Central memory CD4-positive, alpha-beta T cell (primary cell): ENCODE measurements at regions not wholly inside any gene's neighbourhood (a gene's known extent, or its start where the extent isn't known, plus 50 kb on each side); places are given as distances from the start of the nearest gene placed in this dataset.
A peak's percentile ranks its signal among the peaks of the same experiment; 100 is the strongest.
"Not testable (repeated sequence)": the region's sequence is repeated elsewhere in the genome, so short reads cannot be mapped to it uniquely, and the experiment has no call there.

Experiments used
- DNase-seq: peaks from one replicate; pipeline ENCODE4 v3.0.0; 2022

DNA sequence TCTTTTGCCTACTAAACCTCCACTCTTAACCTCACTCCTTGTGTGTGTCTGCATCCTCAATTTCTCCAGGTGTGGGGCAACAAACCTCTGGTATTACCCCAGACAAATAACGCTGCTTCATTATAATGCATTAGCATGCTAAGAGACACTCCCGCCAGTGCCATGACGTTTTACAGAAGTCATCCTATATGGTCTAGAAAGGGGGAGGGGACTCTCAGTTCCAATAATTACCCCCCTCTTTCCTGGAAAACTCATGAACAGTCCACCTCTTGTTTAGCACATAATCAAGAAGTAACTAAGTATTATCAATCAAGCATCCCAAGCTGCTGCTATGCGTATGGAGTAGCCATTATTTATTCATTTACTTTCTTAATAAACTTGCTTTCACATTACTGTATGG is 364.5 kb downstream of the TYW1 start:
- no peak for DNase-seq

DNA sequence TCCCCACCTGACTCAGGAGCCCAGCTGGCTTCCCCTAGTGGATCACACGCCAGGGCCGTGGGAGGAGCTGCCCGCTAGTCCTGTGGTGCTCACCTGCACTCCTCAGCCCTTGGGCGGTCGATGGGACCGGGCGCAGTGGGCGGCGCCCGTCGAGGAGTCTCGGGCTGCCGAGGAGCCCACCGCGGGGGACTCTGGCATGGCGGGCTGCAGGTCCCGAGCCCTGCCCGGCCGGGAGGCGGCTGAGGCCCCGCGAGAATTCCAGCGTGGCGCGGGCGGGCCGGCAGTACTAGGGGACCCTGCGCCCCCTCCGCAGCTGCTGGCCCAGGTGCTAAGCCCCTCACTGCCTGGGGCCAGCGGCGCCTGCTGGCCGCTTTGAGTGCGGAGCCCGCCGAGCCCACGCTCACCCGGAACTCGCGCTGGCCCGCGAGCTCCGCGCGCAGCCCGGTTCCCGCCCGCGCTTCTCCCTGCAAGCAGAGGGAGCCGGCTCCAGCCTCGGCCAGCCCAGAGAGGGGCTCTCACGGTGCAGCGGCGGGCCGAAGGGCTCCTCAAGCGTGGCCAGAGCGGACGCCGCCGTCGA is 367.9 kb downstream of the TYW1 start:
- DNase-seq: no peak

DNA sequence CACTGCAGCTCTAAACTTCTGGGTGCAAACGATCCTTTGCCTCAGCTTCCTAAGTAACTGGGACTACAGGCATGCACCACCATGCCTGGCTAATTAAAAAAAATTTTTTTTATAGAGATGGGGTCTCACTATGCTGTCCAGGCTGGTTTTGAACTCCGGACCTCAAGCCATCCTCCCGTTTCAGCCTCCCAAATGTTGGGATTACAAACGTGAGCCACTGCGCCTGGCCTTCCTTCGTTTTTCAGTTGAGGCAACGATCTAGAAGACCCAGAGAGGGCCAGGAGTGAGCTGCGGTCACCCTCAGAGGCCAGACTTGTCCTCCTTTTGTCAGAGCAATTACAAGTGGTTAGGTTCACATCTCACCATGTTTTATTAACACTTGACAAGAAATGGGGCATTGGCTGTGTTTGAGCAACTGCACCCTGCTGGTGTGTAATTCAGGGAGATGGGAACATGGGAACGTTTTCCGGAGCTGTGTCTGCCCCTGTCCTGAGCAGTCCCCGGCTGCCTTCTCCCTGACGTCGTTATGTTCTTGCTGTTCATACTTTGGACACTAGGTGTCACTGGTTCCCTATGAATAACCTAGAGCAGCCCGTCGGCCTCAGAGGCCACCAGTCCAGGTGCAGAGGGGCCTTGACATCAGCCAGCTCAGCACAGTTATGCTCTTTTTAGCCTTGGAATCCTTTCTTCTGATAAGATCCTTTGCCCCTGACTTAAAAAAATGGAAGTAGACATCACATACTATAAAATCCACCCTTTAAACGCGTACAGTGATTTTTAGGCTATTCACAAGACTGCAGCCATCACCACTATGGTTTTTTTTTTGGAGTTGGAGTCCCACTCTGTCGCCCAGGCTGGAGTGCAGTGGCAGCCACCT is 375.0 kb downstream of the TYW1 start:
- DNase-seq: peak; percentile 30

DNA sequence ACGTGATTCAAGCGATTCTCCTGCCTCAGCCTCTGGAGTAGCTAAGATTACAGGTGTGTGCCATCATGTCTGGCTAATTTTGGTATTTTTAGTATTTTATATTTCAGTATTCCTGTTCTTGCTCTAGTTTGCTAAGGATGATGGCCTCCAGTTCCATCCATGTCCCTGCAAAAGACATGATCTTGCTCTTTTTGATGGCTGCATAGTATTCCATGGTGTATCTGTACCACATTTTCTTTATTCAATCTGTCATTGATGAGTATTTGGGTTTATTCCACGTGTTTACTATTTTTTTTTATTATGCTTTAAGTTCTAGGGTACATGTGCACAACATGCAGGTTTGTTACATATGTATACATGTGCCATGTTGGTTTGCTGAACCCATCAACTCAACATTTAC is 376.8 kb downstream of the TYW1 start:
- not testable (repeated sequence) for DNase-seq

DNA sequence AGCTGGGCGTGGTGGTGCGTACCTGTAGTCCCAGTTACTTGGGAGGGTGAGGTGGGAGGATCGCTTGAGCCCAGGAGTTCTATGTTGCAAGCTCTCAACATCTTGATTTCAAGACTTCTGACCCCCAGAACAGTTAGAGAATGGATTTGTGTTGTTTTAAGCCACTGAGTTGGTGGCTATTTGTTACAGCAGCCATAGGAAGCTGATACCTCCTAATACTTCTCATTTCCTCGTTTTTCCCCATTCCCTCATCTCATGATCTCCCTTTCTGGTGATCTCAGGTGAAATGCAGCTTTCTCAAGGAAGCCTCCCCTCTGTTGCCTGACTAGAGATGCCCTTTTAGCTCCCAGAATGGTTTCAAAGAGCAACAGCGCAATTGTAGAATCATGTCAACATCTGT is 378.8 kb downstream of the TYW1 start:
- no peak for DNase-seq

DNA sequence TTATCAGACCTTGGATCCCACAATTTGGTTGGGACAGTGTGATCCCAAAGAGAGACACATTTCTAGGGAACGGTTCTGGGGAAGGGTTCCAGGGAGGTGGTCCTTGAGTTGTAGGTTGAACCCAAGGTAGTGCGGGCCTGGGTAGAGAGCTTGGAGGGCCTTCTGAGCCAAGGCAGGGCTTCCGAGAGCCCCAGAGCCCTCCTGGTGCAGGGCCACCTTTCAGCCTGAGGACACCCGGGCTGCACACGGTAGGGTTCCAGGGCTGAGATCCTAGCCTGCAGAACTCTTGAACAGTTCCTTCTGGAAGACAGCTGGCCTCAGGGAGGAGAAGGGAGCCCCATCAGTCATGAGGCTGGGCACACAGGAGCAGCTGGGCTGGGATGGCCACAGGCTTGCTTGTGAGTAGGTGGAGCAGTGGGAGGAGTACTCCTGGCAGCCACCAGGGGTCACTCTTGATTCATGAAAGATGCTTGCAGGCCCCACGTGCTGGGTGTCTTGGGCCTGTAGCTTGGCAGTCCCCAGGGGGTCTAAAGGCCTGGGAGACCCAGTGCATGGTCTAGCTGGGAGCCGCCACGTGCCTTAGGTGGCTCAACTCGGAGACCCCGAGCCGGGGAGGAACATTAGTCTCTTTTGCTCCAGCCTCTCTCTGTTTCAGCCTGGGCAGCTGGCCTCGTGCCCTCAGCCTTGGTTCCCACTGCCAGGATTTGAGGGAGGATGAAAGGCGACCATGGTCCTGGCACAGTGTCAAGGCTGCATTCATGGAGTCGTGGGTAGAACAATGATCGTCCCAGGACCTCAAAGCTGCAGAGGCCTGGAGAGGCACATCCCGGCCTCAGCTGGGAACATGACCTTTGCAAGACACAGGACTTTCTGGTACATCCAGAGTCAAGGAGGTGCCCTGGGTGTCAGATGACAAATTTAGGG is 381.6 kb downstream of the TYW1 start:
- DNase-seq: peak; percentile 32

DNA sequence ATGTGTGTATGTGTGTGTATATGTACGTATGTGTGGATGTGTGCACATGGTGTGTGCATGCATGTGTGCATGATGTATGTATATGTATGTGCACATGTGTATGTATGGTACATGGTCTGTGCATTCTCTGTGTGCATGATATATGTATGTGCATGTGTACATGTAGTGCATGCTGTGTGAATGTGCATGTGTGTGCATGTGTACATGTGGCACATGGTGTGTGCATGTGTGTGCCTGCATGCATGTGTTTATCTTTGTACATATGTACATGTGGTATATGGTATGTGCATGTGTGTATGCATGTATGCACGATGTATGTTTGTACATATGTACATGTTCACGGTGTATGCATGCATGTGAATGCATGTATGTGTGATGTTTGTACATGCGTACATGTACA is 383.7 kb downstream of the TYW1 start:
- no peak for DNase-seq

DNA sequence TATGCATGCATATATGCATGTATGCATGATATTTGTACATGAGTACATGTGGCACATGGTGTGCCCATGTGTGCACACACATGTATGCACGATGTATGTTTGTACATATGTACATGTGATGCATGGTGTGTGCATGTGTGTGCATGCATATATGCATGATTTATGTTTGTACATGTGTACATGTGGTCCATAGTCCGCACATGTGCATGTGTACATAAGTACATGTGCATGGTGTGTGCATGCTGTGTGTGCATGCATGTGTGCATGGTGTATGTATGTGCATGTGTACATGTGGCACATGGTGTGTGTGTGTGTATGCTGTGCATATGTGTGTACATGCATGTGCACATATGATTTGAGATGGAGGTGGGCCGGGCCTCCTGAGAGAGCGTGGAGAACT is 384.2 kb downstream of the TYW1 start:
- DNase-seq: no peak

DNA sequence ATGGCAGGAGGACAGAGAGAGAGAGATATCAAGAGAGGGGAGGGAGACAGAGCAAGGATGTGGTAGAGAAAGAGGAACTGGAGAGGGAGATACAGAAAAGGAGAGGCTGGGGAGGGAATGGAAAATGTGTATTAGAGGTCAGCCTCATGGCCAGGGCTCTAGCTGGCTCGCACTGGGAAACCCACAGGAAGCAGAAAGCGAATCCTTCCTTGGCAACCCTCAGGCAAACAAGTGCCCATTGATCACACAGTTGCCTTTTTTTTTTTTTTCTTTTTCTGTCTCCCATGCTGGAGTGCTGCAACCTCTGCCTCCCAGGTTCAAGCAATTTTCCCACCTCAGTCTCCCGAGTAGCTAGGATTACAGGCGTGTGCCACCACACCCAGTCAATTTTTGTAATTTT is 391.2 kb downstream of the TYW1 start:
- DNase-seq: no peak

DNA sequence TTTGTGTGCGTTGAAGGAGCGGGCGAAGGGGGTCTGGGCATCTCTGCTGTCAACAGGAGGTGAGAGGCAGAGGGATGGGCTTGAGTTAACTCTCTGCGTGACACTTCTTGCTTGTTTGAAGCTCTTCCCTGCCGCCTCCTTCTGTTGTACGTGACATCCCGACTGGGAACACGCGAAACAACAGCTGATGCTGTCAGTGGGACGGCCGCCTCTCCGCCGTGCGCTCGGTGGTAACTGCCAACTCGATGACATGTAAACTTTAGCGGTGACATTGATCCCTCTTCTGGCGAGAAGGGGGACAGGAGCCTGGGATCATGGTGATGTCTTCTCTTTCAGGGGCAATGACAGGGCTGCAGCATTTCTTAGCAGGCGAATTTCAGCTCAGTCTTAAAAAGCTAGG is 394.5 kb downstream of the TYW1 start:
- DNase-seq: no peak

DNA sequence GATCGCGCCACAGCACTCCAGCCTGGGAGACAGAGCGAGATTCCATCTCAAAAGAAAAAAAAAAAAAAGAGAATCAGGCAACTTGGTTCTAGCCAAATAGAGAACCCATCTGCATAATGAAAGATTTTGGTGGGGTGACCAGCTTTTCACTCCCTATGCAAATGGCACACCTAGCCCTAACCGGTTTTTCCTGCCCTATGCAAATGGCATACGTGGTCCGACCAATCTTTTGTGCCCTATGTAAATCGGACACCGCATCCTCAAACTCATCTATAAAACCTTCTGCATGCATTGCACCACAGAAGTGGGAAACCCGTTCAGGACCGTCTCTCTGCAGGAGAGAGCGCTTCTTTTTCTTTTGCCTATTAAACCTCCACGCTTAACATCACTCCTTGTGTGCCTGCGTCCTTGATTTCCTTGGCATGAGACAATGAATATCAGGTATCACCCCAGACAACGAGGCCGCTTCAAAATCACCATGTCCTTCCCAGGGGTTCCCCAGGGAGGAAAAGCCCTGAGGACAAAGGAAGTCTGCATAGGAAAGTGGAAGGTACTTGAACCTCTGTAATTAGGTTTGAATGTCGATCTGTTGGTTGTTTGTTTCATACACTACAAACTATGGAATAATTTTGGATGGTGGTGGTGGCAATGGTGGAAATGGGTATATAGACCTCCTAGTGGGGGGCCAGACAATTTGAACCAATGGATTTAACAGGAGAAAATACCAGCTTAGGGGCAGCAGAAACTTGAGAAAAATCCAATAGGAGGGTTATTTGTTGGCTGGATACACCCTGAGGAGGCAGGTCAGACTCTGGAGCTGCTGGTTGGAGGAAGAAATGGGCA is 396.2 kb downstream of the TYW1 start:
- DNase-seq: no peak

DNA sequence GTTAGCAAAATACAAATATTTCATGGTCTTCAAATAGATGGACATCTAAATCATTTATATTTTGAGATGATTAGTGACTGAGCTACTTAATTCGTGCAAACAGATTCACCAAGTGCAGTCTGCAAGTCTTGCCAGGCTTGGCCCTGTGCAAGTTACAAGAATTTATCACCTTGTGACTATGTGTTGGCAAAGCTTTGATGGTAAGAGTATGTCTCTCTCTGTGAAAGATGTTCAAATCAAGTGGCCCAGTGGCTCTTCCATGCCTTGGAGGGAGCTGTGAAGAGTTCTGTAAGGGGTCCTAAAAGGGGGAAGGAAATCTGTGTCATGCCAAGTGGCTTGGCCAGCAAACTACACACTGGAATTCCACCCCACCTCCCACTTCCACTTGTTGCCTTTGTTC is 397.3 kb downstream of the TYW1 start:
- DNase-seq: no peak

DNA sequence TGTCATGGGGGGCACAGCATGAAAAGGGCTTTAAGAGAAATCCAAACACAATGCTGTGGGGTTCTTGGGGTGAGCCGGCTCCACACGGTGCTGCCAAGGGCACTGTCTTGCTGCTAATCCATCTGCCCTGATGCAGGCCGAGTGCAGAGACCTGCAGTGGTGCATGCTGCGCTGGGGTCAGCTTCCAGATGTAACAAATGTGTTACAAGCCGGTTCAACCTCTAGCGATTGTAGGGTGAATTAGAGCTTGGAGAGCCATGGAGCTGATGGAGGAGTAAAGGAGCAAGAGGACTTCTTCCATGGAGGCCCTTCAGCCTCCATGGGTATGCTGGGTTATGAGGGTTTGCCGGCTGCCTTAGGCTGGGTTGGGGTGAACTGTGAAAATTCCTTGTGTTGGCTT is 402.3 kb downstream of the TYW1 start:
- no peak for DNase-seq

DNA sequence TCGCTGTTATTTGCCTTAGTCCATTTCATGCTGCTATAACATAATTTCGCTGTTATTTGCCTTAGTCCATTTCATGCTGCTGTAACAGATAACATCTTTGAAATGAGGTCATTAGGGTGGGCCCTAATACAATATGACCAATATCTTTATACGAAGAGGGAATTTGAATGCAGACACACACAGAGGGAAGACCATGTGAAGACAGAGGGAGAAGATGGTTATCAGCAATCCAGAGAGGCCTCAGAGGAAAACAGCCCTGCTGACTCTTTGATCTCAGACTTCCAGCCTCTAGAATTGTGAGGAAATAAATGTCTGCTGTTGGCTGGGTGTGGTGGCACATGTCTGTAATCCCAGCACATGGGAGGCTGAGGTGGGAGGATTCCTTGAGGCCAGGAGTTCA is 404.9 kb downstream of the TYW1 start:
- no peak for DNase-seq

DNA sequence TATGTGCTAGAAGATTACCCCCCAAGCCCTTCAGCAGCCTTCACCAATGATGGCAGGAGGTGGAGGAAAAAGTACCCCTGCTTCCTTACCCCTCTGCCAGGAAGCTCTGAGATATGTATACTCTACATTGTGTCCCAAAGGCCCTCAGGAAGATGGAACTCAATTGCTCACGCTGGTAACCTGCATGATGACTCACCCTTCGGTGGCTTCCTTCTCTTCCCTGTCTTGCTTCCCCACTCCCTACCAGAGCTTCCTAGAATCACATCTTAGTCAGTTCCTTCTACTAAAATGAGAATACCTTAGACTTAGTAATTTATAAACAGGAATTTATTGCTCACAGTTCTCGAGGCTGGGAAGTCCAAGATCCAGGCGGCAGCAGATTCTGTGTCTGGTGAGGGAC is 405.6 kb downstream of the TYW1 start:
- no peak for DNase-seq

DNA sequence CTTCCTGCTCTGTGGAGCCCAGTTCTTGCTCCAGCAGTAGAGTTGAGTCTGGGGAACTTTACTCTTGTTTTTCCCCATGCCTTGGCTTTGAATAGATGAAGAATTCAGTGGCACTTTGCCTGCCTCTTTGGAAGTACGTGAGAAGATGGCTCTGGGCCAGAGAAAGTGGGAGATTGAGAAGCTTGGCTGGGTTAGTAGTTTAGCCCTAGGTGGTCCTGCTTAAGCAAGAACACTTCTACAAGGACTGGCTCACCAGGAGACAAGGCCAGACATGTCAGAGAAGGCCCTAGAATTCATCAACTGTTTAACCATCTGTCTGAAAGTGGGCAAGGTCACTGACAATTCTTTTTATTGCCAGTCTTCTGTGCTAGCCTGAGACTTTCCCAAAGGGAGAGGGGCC is 410.3 kb downstream of the TYW1 start:
- no peak for DNase-seq

DNA sequence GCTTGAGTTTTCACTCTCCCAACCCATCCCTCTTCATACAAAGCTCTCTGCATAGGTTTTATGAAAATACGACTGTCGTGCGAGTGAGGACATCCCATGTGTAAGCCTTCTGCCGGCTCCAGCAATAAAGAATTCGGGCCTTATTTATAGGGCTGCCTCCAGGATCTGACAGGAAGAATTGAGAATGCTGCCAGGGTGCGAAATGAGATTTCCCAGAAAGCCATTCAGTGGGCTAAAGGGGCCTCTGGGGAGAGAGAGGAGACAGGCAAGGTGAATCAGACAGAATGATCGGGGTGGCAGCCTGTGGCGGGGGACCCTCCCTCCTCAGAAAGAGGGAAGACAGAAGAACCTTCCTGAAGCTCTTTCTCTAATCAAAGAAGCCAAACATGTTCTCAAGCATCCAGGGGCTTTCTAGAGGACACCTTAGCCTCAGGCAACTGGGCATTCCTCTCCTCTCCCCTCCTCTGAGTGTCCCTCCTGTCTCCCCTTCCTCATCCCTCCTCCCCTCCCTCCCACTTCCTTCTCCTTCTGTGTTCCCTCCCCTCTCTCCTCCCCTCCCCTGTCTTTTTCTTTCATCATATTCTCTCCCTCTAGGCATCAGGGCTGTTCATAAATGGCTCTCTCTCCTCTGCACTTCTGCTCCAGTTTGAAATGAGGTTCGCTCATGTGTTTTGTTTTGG is 410.9 kb downstream of the TYW1 start:
- DNase-seq: no peak

DNA sequence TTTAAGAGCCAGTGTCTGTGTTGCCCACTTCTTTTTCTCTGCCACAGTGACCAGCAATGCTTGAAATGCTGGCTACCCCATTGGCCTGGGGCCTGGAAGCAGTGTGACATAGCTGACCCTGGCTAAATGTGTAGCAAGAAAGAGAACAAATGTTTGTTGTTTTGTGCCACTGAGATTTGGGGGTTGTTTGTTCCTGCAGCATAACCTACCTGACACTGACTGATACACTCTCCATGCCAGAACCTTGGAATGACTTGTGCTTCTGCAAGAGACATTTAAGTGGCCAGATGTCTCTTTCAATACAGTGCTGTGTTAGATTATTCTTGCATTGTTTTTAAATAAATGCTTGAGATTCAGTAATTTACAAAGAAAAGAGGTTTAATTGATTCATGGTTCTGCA is 411.5 kb downstream of the TYW1 start:
- no peak for DNase-seq

DNA sequence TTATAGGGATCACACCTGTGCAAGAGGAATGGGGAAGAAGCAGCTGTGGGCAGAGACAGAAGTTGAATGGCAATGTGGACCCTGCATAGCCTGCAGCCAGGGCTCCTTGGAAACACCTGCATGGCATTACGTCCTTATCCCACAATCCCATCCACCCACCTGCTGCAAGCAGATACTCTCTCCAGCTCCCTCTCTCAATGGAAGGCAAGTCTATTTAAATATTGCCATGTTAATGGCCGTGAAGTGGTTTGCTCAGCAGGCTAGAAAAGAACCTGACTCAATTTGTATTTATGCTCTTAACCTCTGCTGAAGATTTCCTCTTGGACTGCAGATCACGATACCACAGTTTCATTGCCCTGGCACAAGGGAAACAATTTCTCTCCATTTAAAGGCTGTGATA is 417.0 kb downstream of the TYW1 start:
- no peak for DNase-seq

DNA sequence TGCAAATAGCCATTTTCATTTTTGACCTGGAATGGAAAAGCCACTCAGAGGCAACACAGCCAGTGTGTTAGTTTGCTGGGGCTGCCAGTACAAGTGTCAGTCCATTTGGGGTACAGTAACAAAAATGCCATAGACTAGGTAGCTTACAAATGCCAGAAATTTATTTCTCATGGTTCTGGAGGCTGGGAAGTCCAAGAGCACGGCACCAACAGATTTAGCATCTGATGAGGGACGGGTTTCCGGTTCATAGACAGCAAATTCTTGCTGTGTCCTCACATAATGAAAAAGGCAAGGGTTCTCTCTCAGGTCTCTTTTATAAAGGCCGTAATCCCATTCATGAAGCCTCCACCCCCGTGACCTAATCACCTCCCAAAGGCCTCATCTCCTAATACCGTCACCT is 418.2 kb downstream of the TYW1 start:
- DNase-seq: no peak

DNA sequence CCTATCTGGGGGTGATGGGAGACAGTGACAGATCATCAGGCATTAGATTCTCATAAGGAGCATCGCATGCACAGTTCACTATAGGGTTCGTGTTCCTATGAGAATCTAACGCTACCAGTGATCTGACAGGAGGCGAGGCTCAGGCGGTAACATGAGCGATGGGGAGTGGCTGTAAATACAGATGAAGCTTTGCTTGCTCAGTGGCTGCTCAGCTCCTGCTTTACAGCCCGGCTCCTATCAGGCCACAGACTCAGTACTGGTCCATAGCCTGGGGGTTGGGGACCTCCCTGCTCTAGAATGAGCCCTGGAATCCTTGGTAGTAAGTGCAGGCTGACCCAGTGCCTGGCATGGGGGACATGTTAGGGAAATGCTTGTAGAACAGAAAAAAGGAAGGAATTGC is 426.0 kb downstream of the TYW1 start:
- DNase-seq: no peak

DNA sequence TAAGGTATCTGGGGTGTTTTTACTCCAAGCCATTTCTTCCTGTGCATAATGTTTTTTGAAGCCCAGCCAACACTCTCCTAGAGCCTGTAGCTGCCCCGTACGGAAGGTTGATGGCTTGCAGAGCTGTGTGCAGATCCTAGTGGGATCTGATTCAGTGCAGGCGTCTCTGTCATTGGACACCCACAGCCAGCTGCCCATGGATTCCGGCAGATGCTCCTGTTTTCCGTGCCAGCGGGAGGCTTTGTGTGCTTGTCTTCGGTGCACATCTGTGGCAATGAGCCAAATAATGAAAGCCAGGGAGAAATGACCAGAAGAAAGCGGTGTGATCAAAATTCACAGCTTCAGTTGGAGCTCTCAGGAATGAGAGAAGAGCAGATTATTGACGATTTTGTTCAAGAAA is 426.4 kb downstream of the TYW1 start:
- no peak for DNase-seq
